OCI-LY1 (cell line): ENCODE measurements at regions not wholly inside any gene's neighbourhood (a gene's known extent, or its start where the extent isn't known, plus 50 kb on each side); places are given as distances from the start of the nearest gene placed in this dataset.

Experiments
- H2AFZ ChIP-seq: fragments of 200-600 bp; sonication (generic), shearing (Covaris generic); 2 replicates; pipeline ENCODE4 v1.6.0; 2014; ENCODE audit warnings: antibody characterized with exemption, mild to moderate bottlenecking, low read length
- H3F3A ChIP-seq: fragments of 200-600 bp; sonication (generic), shearing (Covaris generic); 2 replicates; pipeline ENCODE4 v1.6.0; 2014; ENCODE audit warnings: mild to moderate bottlenecking, antibody characterized with exemption, low read length, moderate library complexity; ENCODE audit not compliant: insufficient read depth
- H3K27ac ChIP-seq: fragments of 200-600 bp; sonication (generic); 2 replicates; pipeline ENCODE4 v1.5.1; 2014; ENCODE audit warnings: low read length, mixed run types, mild to moderate bottlenecking, low read depth; ENCODE audit not compliant: poor library complexity, severe bottlenecking
- H3K27me3 ChIP-seq: fragments of 200-600 bp; sonication (generic); 2 replicates; pipeline ENCODE4 v1.6.0; 2014; ENCODE audit warnings: antibody characterized with exemption, mild to moderate bottlenecking, low read length, moderate library complexity; ENCODE audit not compliant: insufficient read depth
- H3K36me3 ChIP-seq: fragments of 200-600 bp; sonication (generic); 2 replicates; pipeline ENCODE4 v1.6.1; 2014; ENCODE audit warnings: mild to moderate bottlenecking, antibody characterized with exemption, low read length, moderate library complexity, mixed read lengths; ENCODE audit not compliant: insufficient read depth
- H3K4me1 ChIP-seq: fragments of 200-600 bp; sonication (generic); 2 replicates; pipeline ENCODE4 v1.5.1; 2014; ENCODE audit warnings: mild to moderate bottlenecking, low read length, moderate library complexity; ENCODE audit not compliant: insufficient read depth, severe bottlenecking
- H3K4me2 ChIP-seq: fragments of 200-600 bp; sonication (generic), shearing (Covaris generic); 2 replicates; pipeline ENCODE4 v1.6.1; 2014; ENCODE audit warnings: low read length
- H3K4me3 ChIP-seq: fragments of 200-600 bp; sonication (generic); 2 replicates; pipeline ENCODE4 v1.5.1; 2014; ENCODE audit warnings: low read length, low read depth, mild to moderate bottlenecking, mixed read lengths; ENCODE audit not compliant: poor library complexity, severe bottlenecking
- H3K79me2 ChIP-seq: fragments of 200-600 bp; shearing (Covaris generic); 2 replicates; pipeline ENCODE4 v1.6.1; 2016; ENCODE audit warnings: mixed run types, low read length, mixed read lengths; ENCODE audit not compliant: insufficient read depth
- H3K9ac ChIP-seq: fragments of 200-600 bp; sonication (generic), shearing (Covaris generic); 2 replicates; pipeline ENCODE4 v1.6.1; 2014; ENCODE audit warnings: mild to moderate bottlenecking, low read length, mixed read lengths
- H3K9me2 ChIP-seq: fragments of 200-600 bp; sonication (generic), shearing (Covaris generic); 2 replicates; pipeline ENCODE4 v1.6.1; 2014; ENCODE audit warnings: low read depth, mild to moderate bottlenecking, low read length, mixed read lengths
- H3K9me3 ChIP-seq: fragments of 200-600 bp; shearing (Covaris generic); 2 replicates; pipeline ENCODE4 v1.6.1; 2014; ENCODE audit warnings: low read length, mixed read lengths
- H4K20me1 ChIP-seq: fragments of 200-600 bp; sonication (generic), shearing (Covaris generic); 2 replicates; pipeline ENCODE4 v1.6.0; 2016; ENCODE audit warnings: mild to moderate bottlenecking, low read length; ENCODE audit not compliant: insufficient read depth
- EZH2 ChIP-seq: fragments of 200-600 bp; sonication (generic), shearing (Covaris generic); IDR thresholded peaks from 2 replicates; pipeline ENCODE4 v1.8.0; 2017; ENCODE audit warnings: borderline replicate concordance, mixed run types, mild to moderate bottlenecking, antibody characterized with exemption, low read length, moderate library complexity, mixed read lengths
- TF ChIP-seq, protein P1 (sequence below): fragments of 200-600 bp; sonication (generic), shearing (Covaris generic); IDR thresholded peaks from 2 replicates; pipeline ENCODE4 v1.5.1; 2017; ENCODE audit warnings: mild to moderate bottlenecking, antibody characterized with exemption, low read length, moderate library complexity, mixed read lengths

DNA sequence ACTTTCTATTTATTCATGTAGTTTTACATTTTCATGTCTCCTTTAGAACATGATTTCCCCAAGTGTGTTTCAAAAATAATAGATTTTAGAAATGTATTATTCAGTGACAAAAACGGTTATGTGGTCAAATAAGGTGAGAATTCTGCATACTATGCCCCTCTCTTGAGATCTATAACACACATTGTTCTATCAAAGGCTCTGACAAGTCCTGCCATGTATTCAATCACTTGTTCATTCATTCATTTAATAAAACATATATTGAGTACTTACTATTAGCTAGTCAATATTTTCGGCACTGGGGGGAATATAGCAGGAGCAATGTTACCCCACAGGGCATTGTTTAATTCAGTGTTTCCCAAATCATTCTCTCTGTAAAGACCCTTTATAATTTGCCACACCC lies 58.4 kb upstream of the FGF13 start:
- H3K79me2 ChIP-seq, result no peaks in the 10 kb centered on the region
- no peaks in the 10 kb centered on the region for H3K36me3 ChIP-seq
- no peaks in the 10 kb centered on the region for H3K9me3 ChIP-seq
- H3K9me2 ChIP-seq, result no peaks in the 10 kb centered on the region
- H3K4me1 ChIP-seq, result no peaks in the 10 kb centered on the region
- H3K4me3 ChIP-seq, result no peak overlapping the region
- no peaks in the 10 kb centered on the region for H4K20me1 ChIP-seq
- H3K9ac ChIP-seq, result no peak overlapping the region
- H3K4me2 ChIP-seq, result no peak overlapping the region
- no peak for TF ChIP-seq EZH2
- TF ChIP-seq, protein P1, sequence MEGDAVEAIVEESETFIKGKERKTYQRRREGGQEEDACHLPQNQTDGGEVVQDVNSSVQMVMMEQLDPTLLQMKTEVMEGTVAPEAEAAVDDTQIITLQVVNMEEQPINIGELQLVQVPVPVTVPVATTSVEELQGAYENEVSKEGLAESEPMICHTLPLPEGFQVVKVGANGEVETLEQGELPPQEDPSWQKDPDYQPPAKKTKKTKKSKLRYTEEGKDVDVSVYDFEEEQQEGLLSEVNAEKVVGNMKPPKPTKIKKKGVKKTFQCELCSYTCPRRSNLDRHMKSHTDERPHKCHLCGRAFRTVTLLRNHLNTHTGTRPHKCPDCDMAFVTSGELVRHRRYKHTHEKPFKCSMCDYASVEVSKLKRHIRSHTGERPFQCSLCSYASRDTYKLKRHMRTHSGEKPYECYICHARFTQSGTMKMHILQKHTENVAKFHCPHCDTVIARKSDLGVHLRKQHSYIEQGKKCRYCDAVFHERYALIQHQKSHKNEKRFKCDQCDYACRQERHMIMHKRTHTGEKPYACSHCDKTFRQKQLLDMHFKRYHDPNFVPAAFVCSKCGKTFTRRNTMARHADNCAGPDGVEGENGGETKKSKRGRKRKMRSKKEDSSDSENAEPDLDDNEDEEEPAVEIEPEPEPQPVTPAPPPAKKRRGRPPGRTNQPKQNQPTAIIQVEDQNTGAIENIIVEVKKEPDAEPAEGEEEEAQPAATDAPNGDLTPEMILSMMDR, result no peak
- H3K27ac ChIP-seq, result no peak overlapping the region
- no peaks in the 10 kb centered on the region for H3F3A ChIP-seq
- H2AFZ ChIP-seq, result no peak overlapping the region
- no peaks in the 10 kb centered on the region for H3K27me3 ChIP-seq

DNA sequence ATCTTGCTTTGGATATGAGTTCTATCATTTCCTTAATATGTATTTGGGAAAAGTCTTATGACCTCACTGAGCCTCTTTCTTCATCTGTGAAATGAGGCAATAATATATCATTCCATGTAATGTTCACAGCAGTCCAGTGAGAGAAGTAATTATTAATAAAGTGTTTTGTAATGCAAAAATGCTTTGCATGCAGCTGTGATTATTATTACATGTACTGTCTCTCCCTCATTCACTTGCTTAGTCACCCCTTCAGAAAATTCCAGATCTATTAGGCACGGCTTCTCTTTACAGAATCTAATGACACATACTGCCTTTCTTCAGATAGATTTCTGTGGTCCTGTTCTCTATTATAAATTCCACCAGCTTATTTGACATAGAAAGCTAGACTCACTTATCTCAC lies 53.5 kb upstream of the FGF13 start:
- TF ChIP-seq, protein P1, result no peak
- TF ChIP-seq EZH2, result no peak
- H3K4me3 ChIP-seq, result no peak overlapping the region
- no peaks in the 10 kb centered on the region for H3K36me3 ChIP-seq
- H3K79me2 ChIP-seq, result no peaks in the 10 kb centered on the region
- H3K9me3 ChIP-seq, result no peaks in the 10 kb centered on the region
- no peak overlapping the region for H3K9ac ChIP-seq
- H3F3A ChIP-seq, result no peaks in the 10 kb centered on the region
- no peaks in the 10 kb centered on the region for H3K4me1 ChIP-seq
- no peak overlapping the region for H3K27ac ChIP-seq
- H2AFZ ChIP-seq, result no peak overlapping the region
- H3K4me2 ChIP-seq, result no peak overlapping the region
- H3K27me3 ChIP-seq, result no peaks in the 10 kb centered on the region
- no peaks in the 10 kb centered on the region for H3K9me2 ChIP-seq
- no peaks in the 10 kb centered on the region for H4K20me1 ChIP-seq

DNA sequence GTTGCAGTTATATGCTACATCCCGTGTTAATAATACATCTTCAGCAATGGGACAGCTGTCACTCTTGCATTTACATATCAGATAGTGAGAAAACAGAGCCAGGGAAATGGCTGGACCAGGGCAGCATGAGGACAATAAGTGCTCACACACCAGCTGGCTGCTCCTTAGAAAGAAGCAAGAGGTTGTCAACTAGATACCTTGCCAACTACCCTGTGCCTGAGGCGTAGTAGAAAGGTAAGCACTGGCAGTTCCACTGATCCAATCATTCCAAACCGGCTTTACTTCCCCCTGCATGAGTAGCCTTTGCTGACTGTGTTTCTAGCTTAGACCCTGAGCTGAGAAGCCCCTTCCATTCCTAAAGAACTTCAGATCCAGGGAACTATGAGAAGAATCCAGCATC lies 52.2 kb upstream of the FGF13 start:
- H3K27me3 ChIP-seq, result no peaks in the 10 kb centered on the region
- no peak overlapping the region for H3K4me3 ChIP-seq
- no peak overlapping the region for H3K4me2 ChIP-seq
- H3K9ac ChIP-seq, result no peak overlapping the region
- H4K20me1 ChIP-seq, result no peaks in the 10 kb centered on the region
- H2AFZ ChIP-seq, result no peak overlapping the region
- no peaks in the 10 kb centered on the region for H3K79me2 ChIP-seq
- H3K27ac ChIP-seq, result no peak overlapping the region
- no peaks in the 10 kb centered on the region for H3K36me3 ChIP-seq
- H3K9me3 ChIP-seq, result no peaks in the 10 kb centered on the region
- no peaks in the 10 kb centered on the region for H3F3A ChIP-seq
- H3K4me1 ChIP-seq, result no peaks in the 10 kb centered on the region
- TF ChIP-seq, protein P1, result no peak
- TF ChIP-seq EZH2, result no peak
- no peaks in the 10 kb centered on the region for H3K9me2 ChIP-seq
